ENCODE measurements at regions not wholly inside any gene's neighbourhood (a gene's known extent, or its start where the extent isn't known, plus 50 kb on each side); places are given as distances from the start of the nearest gene placed in this dataset.

- H3K4me3 ChIP-seq (ENCODE audit: low read depth, low read length): no peak overlapping the region
- in situ Hi-C loops (cut with HindIII; ENCODE audit: low sequenced_read_pairs): no loop called here
- TF ChIP-seq CTCF (IDR thresholded peaks at IDR 0.05; ENCODE audit: low read depth, low read length, missing control alignments): no peak
- no peak for DNase-seq (ENCODE audit: low read depth)
Measured at GRCh38 chr16:59558679-59559078, 824.6 kb upstream of the GOT2 start.

- no peak for TF ChIP-seq CTCF (IDR thresholded peaks at IDR 0.05; ENCODE audit: low read depth, low read length, missing control alignments)
- in situ Hi-C loops (cut with HindIII; ENCODE audit: low sequenced_read_pairs): no loop called here
- DNase-seq (ENCODE audit: low read depth): no peak
- H3K4me3 ChIP-seq (ENCODE audit: low read depth, low read length): no peak overlapping the region
Measured at GRCh38 chr16:59552164-59552563, 818.0 kb upstream of the GOT2 start.

GRCh38 chr16:59545721-59546120, 811.6 kb upstream of the GOT2 start:
- TF ChIP-seq CTCF (IDR thresholded peaks at IDR 0.05; ENCODE audit: low read depth, low read length, missing control alignments): no peak
- peak; percentile 11 for DNase-seq (ENCODE audit: low read depth)
- in situ Hi-C loops (cut with HindIII; ENCODE audit: low sequenced_read_pairs): no loop called here
- H3K4me3 ChIP-seq (ENCODE audit: low read depth, low read length): no peak overlapping the region

- no peak for TF ChIP-seq CTCF (IDR thresholded peaks at IDR 0.05; ENCODE audit: low read depth, low read length, missing control alignments)
- peak; percentile 82 for DNase-seq (ENCODE audit: low read depth)
- in situ Hi-C loops (cut with HindIII; ENCODE audit: low sequenced_read_pairs): no loop called here
- no peak overlapping the region for H3K4me3 ChIP-seq (ENCODE audit: low read depth, low read length)
Measured at GRCh38 chr16:59543641-59544040, 809.5 kb upstream of the GOT2 start.

GRCh38 chr16:59540621-59541020, 806.5 kb upstream of the GOT2 start:
- H3K4me3 ChIP-seq (ENCODE audit: low read depth, low read length): no peak overlapping the region
- TF ChIP-seq CTCF (IDR thresholded peaks at IDR 0.05; ENCODE audit: low read depth, low read length, missing control alignments): no peak
- in situ Hi-C loops (cut with HindIII; ENCODE audit: low sequenced_read_pairs): no loop called here
- DNase-seq (ENCODE audit: low read depth): no peak

GRCh38 chr16:59535298-59535697, 801.2 kb upstream of the GOT2 start:
- no peak for TF ChIP-seq CTCF (IDR thresholded peaks at IDR 0.05; ENCODE audit: low read depth, low read length, missing control alignments)

More at GRCh38 chr16:59535298-59535697, 801.2 kb upstream of the GOT2 start:
- DNase-seq (ENCODE audit: low read depth): no peak
- H3K4me3 ChIP-seq (ENCODE audit: low read depth, low read length): no peak overlapping the region
- in situ Hi-C loops (cut with HindIII; ENCODE audit: low sequenced_read_pairs): no loop called here
